Thyroid gland (tissue), 4 donors: ENCODE measurements at regions not wholly inside any gene's neighbourhood (a gene's known extent, or its start where the extent isn't known, plus 50 kb on each side); places are given as distances from the start of the nearest gene placed in this dataset.

Experiments
- POLR2A ChIP-seq, 2 donors: fragments of 450-650 bp; IDR thresholded peaks; one replicate each; pipeline ENCODE4 v1.6.1; 2017; ENCODE audit warnings: antibody characterized with exemption in 2 of 2, mild to moderate bottlenecking in 2 of 2, moderate library complexity in 1 of 2
- TF ChIP-seq, protein P1 (sequence below), 6 experiments: fragments of 200-600 bp in 3 of 6; fragments of 450-650 bp in 3 of 6; sonication (generic) in 3 of 6; IDR thresholded peaks; one replicate each; pipeline ENCODE4 v1.5.1; 2016 to 2019; ENCODE audit warnings: antibody characterized with exemption in 6 of 6, mild to moderate bottlenecking in 2 of 6, inconsistent platforms in 1 of 6, moderate library complexity in 1 of 6

GRCh38 chr10:109676703-109677102 is 246.6 kb downstream of the XPNPEP1 start:
- TF ChIP-seq, protein P1, sequence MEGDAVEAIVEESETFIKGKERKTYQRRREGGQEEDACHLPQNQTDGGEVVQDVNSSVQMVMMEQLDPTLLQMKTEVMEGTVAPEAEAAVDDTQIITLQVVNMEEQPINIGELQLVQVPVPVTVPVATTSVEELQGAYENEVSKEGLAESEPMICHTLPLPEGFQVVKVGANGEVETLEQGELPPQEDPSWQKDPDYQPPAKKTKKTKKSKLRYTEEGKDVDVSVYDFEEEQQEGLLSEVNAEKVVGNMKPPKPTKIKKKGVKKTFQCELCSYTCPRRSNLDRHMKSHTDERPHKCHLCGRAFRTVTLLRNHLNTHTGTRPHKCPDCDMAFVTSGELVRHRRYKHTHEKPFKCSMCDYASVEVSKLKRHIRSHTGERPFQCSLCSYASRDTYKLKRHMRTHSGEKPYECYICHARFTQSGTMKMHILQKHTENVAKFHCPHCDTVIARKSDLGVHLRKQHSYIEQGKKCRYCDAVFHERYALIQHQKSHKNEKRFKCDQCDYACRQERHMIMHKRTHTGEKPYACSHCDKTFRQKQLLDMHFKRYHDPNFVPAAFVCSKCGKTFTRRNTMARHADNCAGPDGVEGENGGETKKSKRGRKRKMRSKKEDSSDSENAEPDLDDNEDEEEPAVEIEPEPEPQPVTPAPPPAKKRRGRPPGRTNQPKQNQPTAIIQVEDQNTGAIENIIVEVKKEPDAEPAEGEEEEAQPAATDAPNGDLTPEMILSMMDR (IDR thresholded peaks at IDR 0.05), result no peak
- TF ChIP-seq POLR2A (IDR thresholded peaks at IDR 0.05), result no peak
